ENCODE measurements at regions not wholly inside any gene's neighbourhood (a gene's known extent, or its start where the extent isn't known, plus 50 kb on each side); places are given as distances from the start of the nearest gene placed in this dataset.

DNA sequence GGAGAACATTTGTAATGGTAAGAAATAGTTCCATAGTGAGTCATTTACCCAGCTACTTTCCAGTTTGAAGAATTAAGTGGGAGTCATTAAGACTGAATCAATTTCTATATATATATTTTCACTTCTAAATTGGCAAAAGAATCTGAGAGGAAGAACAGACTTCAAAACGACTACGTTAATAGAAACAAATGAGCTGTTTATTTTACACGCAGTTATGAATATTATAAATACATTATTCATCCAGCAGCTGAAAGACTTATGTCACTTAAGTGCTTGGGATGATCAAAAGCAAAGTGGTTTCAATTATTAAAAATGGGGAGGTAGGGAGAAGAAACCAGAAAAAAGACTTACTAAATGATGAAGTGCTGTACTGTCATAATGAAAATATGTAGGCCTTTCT is 260.5 kb upstream of the DDX53 start:
- Histone ChIP-seq H3K36me3 (ENCODE audit: control insufficient read depth in 4 of 4, insufficient read depth in 4 of 4, low read length in 4 of 4) (no peaks in the 10 kb centered on the region), H3K4me1 (ENCODE audit: control insufficient read depth in 5 of 5, insufficient read depth in 5 of 5, low read length in 5 of 5) (no peaks in the 10 kb centered on the region), H3K27me3 (ENCODE audit: control insufficient read depth in 3 of 3, insufficient read depth in 3 of 3, low read length in 2 of 3) (no peaks in the 10 kb centered on the region), H3K9me3 (ENCODE audit: control insufficient read depth in 4 of 4, insufficient read depth in 3 of 4, low read length in 3 of 4) (peaks cover 0 to 2% (median 0%) of the 10 kb centered on the region in 4 donors), H3K4me3 (no peak overlapping the region), H3K27ac (ENCODE audit: low read depth in 1 of 2, low read length in 1 of 2) (no peak overlapping the region), H3K9ac (ENCODE audit: insufficient read depth in 1 of 2, low read length in 2 of 2) (no peak overlapping the region)
- DNase-seq (no peak), ATAC-seq (ENCODE audit: insufficient read depth, low FRiP score) (no peak)
- 54 to 61% methylated on average over 3 of the region's 3 CpGs for WGBS, 2 donors
- TF ChIP-seq, protein P1, sequence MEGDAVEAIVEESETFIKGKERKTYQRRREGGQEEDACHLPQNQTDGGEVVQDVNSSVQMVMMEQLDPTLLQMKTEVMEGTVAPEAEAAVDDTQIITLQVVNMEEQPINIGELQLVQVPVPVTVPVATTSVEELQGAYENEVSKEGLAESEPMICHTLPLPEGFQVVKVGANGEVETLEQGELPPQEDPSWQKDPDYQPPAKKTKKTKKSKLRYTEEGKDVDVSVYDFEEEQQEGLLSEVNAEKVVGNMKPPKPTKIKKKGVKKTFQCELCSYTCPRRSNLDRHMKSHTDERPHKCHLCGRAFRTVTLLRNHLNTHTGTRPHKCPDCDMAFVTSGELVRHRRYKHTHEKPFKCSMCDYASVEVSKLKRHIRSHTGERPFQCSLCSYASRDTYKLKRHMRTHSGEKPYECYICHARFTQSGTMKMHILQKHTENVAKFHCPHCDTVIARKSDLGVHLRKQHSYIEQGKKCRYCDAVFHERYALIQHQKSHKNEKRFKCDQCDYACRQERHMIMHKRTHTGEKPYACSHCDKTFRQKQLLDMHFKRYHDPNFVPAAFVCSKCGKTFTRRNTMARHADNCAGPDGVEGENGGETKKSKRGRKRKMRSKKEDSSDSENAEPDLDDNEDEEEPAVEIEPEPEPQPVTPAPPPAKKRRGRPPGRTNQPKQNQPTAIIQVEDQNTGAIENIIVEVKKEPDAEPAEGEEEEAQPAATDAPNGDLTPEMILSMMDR (IDR thresholded peaks at IDR 0.05; ENCODE audit: control extremely low read depth, extremely low read depth), result no peak

DNA sequence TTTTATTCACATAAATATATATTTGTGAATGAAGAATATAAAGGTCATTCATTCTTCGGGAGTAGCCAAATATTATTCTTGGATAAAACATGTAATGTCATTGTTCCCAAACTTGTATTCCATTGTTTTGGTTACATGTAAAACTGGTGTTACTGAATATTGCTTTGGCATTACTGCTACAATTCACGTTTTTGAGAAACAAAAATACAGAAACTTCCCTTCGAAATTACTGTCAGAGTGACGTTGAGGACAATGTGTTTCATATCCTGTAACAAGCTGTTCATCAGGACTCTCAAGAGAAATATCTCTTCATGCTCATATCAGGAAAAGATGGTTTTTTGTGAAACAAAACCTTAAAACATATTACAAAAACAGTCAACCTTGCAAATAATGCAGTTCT is 258.9 kb upstream of the DDX53 start:
- Histone ChIP-seq H3K9ac (ENCODE audit: insufficient read depth in 1 of 2, low read length in 2 of 2) (no peak overlapping the region), H3K27me3 (ENCODE audit: control insufficient read depth in 3 of 3, insufficient read depth in 3 of 3, low read length in 2 of 3) (no peaks in the 10 kb centered on the region), H3K36me3 (ENCODE audit: control insufficient read depth in 4 of 4, insufficient read depth in 4 of 4, low read length in 4 of 4) (no peaks in the 10 kb centered on the region), H3K27ac (ENCODE audit: low read depth in 1 of 2, low read length in 1 of 2) (no peak overlapping the region), H3K4me3 (no peak overlapping the region), H3K9me3 (ENCODE audit: control insufficient read depth in 4 of 4, insufficient read depth in 3 of 4, low read length in 3 of 4) (peaks cover 0 to 2% (median 0%) of the 10 kb centered on the region in 4 donors), H3K4me1 (ENCODE audit: control insufficient read depth in 5 of 5, insufficient read depth in 5 of 5, low read length in 5 of 5) (no peaks in the 10 kb centered on the region)
- TF ChIP-seq, protein P1 (IDR thresholded peaks at IDR 0.05; ENCODE audit: control extremely low read depth, extremely low read depth), result no peak
- DNase-seq (no peak), ATAC-seq (ENCODE audit: insufficient read depth, low FRiP score) (no peak)
- WGBS, 2 donors, result 61 to 70% methylated on average over 4 of the region's 4 CpGs

DNA sequence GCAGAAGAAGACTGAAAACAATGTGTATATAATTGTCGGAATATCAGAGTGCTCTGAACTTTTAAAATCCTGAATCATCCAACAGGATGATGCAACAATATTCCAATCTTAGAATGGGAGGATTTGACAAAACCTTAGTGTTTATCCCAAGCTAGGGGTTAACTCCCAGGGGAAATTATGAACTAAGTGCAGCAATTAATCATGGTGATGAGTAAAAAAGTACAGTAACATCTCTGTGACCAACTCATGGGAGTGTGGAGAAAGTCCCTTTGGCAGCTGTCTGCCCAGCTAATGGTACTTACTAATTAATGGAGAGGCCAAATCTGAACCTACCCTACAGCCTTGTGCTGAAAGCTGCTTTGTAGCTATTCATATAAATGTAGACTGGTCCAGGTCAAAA is 257.6 kb upstream of the DDX53 start:
- ATAC-seq (ENCODE audit: insufficient read depth, low FRiP score) (no peak), DNase-seq (no peak)
- no peaks in the 10 kb centered on the region for H3K4me1 ChIP-seq (ENCODE audit: control insufficient read depth in 5 of 5, insufficient read depth in 5 of 5, low read length in 5 of 5)
- 74 to 85% methylated on average over 1 of the region's 1 CpG for WGBS, 2 donors
- H3K27ac ChIP-seq (ENCODE audit: low read depth in 1 of 2, low read length in 1 of 2), result no peak overlapping the region
- no peak overlapping the region for H3K9ac ChIP-seq (ENCODE audit: insufficient read depth in 1 of 2, low read length in 2 of 2)
- peaks cover 0 to 2% (median 0%) of the 10 kb centered on the region in 4 donors for H3K9me3 ChIP-seq (ENCODE audit: control insufficient read depth in 4 of 4, insufficient read depth in 3 of 4, low read length in 3 of 4)
- H3K27me3 ChIP-seq (ENCODE audit: control insufficient read depth in 3 of 3, insufficient read depth in 3 of 3, low read length in 2 of 3), result no peaks in the 10 kb centered on the region
- TF ChIP-seq, protein P1 (IDR thresholded peaks at IDR 0.05; ENCODE audit: control extremely low read depth, extremely low read depth), result no peak
- H3K36me3 ChIP-seq (ENCODE audit: control insufficient read depth in 4 of 4, insufficient read depth in 4 of 4, low read length in 4 of 4), result no peaks in the 10 kb centered on the region
- H3K4me3 ChIP-seq, result no peak overlapping the region

DNA sequence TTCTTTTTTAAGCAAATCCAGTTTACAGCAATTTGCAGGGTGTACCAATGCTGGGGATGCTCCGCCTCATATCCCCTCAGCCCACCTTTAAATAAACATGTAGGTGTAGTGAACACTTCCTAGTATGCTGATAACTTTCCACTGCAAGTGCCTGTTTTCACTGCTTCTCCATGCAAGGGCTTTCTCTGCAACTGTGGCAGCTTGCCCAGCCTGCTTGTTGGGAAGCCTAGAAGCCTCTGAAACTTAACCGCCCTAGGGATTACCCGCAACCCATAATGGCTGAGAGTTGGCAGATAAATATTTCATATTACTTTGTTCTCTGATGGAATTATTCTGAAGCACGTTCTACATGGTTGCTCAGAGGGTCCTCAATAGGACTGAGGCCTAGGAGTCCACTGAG is 253.7 kb upstream of the DDX53 start:
- Histone ChIP-seq H3K9ac (ENCODE audit: insufficient read depth in 1 of 2, low read length in 2 of 2) (no peak overlapping the region), H3K27ac (ENCODE audit: low read depth in 1 of 2, low read length in 1 of 2) (no peak overlapping the region), H3K36me3 (ENCODE audit: control insufficient read depth in 4 of 4, insufficient read depth in 4 of 4, low read length in 4 of 4) (no peaks in the 10 kb centered on the region), H3K4me3 (no peak overlapping the region), H3K9me3 (ENCODE audit: control insufficient read depth in 4 of 4, insufficient read depth in 3 of 4, low read length in 3 of 4) (no peaks in the 10 kb centered on the region), H3K27me3 (ENCODE audit: control insufficient read depth in 3 of 3, insufficient read depth in 3 of 3, low read length in 2 of 3) (peaks cover 0 to under 1% (median 0%) of the 10 kb centered on the region in 3 donors), H3K4me1 (ENCODE audit: control insufficient read depth in 5 of 5, insufficient read depth in 5 of 5, low read length in 5 of 5) (no peaks in the 10 kb centered on the region)
- WGBS, 2 donors, result 76 to 92% methylated on average over 4 of the region's 4 CpGs
- peak in 1 of 3 donors; percentile 21 for DNase-seq
- no peak for ATAC-seq (ENCODE audit: insufficient read depth, low FRiP score)
- TF ChIP-seq, protein P1 (IDR thresholded peaks at IDR 0.05; ENCODE audit: control extremely low read depth, extremely low read depth), result no peak
